ENCODE measurements at regions not wholly inside any gene's neighbourhood (a gene's known extent, or its start where the extent isn't known, plus 50 kb on each side); places are given as distances from the start of the nearest gene placed in this dataset.
"Not testable (repeated sequence)": the region's sequence is repeated elsewhere in the genome, so short reads cannot be mapped to it uniquely, and the experiment has no call there.

GRCh38 chr15:38117781-38118180, 134.9 kb upstream of the SPRED1 start:
- DNase-seq (ENCODE audit: low read depth in 2 of 2, low spot score in 1 of 2), result no peak

- DNase-seq (ENCODE audit: low read depth in 2 of 2, low spot score in 1 of 2), result not testable (repeated sequence)
These were observed 132.8 kb upstream of the SPRED1 start for GRCh38 chr15:38119865-38120264.

GRCh38 chr15:38127306-38127771, 125.3 kb upstream of the SPRED1 start:
- no peak for DNase-seq (ENCODE audit: low read depth in 2 of 2, low spot score in 1 of 2)

- DNase-seq (ENCODE audit: low read depth in 2 of 2, low spot score in 1 of 2), result no peak
These were observed 124.3 kb upstream of the SPRED1 start for GRCh38 chr15:38128341-38128781.

GRCh38 chr15:38128921-38129320, 123.7 kb upstream of the SPRED1 start:
- no peak for DNase-seq (ENCODE audit: low read depth in 2 of 2, low spot score in 1 of 2)

- no peak for DNase-seq (ENCODE audit: low read depth in 2 of 2, low spot score in 1 of 2)
These were observed 123.0 kb upstream of the SPRED1 start for GRCh38 chr15:38129531-38130204.

GRCh38 chr15:38130205-38130567, 122.5 kb upstream of the SPRED1 start:
- DNase-seq (ENCODE audit: low read depth in 2 of 2, low spot score in 1 of 2), result no peak

- DNase-seq (ENCODE audit: low read depth in 2 of 2, low spot score in 1 of 2), result no peak
These were observed 121.7 kb upstream of the SPRED1 start for GRCh38 chr15:38130740-38131498.

GRCh38 chr15:38134252-38134651, 118.4 kb upstream of the SPRED1 start:
- DNase-seq (ENCODE audit: low read depth in 2 of 2, low spot score in 1 of 2), result no peak

GRCh38 chr15:38142195-38142594, 110.4 kb upstream of the SPRED1 start:
- DNase-seq (ENCODE audit: low read depth in 2 of 2, low spot score in 1 of 2), result not testable (repeated sequence)

- DNase-seq (ENCODE audit: low read depth in 2 of 2, low spot score in 1 of 2), result no peak
These were observed 107.7 kb upstream of the SPRED1 start for GRCh38 chr15:38144921-38145320.

- DNase-seq (ENCODE audit: low read depth in 2 of 2, low spot score in 1 of 2), result no peak
These were observed 107.0 kb upstream of the SPRED1 start for GRCh38 chr15:38145651-38146111.

GRCh38 chr15:38147246-38147645, 105.4 kb upstream of the SPRED1 start:
- no peak for DNase-seq (ENCODE audit: low read depth in 2 of 2, low spot score in 1 of 2)

- no peak for DNase-seq (ENCODE audit: low read depth in 2 of 2, low spot score in 1 of 2)
These were observed 104.2 kb upstream of the SPRED1 start for GRCh38 chr15:38148471-38148870.

GRCh38 chr15:38149315-38149714, 103.3 kb upstream of the SPRED1 start:
- DNase-seq (ENCODE audit: low read depth in 2 of 2, low spot score in 1 of 2), result no peak

- DNase-seq (ENCODE audit: low read depth in 2 of 2, low spot score in 1 of 2), result no peak
These were observed 102.5 kb upstream of the SPRED1 start for GRCh38 chr15:38150148-38150547.

- no peak for DNase-seq (ENCODE audit: low read depth in 2 of 2, low spot score in 1 of 2)
These were observed 101.8 kb upstream of the SPRED1 start for GRCh38 chr15:38150794-38151193.

- no peak for DNase-seq (ENCODE audit: low read depth in 2 of 2, low spot score in 1 of 2)
These were observed 98.9 kb upstream of the SPRED1 start for GRCh38 chr15:38153781-38154180.

GRCh38 chr15:38154255-38154654, 98.4 kb upstream of the SPRED1 start:
- no peak for DNase-seq (ENCODE audit: low read depth in 2 of 2, low spot score in 1 of 2)

- DNase-seq (ENCODE audit: low read depth in 2 of 2, low spot score in 1 of 2), result no peak
These were observed 97.8 kb upstream of the SPRED1 start for GRCh38 chr15:38154837-38155236.

GRCh38 chr15:38163658-38164057, 89.0 kb upstream of the SPRED1 start:
- no peak for DNase-seq (ENCODE audit: low read depth in 2 of 2, low spot score in 1 of 2)

GRCh38 chr15:38164061-38164460, 88.6 kb upstream of the SPRED1 start:
- DNase-seq (ENCODE audit: low read depth in 2 of 2, low spot score in 1 of 2), result no peak

Measured in stimulated activated CD8-positive, alpha-beta memory T cell treated with anti-CD3 and anti-CD28 coated beads, Interleukin-4, amount 100 ng/mL, for 1 hour (primary cell).